ENCODE measurements at regions not wholly inside any gene's neighbourhood (a gene's known extent, or its start where the extent isn't known, plus 50 kb on each side); places are given as distances from the start of the nearest gene placed in this dataset.

DNA sequence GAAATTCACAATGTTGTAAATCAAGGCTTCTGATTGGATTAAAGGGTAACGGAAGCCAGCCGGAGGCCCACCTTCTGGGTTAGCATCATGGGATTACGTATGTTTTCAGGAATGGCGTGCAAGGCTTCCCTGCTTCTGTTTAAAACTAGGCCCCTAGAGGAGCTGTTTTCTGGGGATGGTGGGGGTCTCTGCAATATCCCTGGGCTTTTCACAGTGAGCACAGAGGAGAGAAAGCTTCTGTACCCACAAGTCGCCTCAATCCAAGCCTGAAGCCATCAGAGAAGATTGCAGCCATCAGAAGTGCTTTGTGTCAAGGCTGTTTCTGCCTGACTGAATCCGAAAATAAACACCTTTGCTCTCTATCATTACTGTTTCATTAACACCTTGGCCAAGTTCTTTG, 226.9 kb upstream of the SMIM21 start:
- TF ChIP-seq, protein P1, sequence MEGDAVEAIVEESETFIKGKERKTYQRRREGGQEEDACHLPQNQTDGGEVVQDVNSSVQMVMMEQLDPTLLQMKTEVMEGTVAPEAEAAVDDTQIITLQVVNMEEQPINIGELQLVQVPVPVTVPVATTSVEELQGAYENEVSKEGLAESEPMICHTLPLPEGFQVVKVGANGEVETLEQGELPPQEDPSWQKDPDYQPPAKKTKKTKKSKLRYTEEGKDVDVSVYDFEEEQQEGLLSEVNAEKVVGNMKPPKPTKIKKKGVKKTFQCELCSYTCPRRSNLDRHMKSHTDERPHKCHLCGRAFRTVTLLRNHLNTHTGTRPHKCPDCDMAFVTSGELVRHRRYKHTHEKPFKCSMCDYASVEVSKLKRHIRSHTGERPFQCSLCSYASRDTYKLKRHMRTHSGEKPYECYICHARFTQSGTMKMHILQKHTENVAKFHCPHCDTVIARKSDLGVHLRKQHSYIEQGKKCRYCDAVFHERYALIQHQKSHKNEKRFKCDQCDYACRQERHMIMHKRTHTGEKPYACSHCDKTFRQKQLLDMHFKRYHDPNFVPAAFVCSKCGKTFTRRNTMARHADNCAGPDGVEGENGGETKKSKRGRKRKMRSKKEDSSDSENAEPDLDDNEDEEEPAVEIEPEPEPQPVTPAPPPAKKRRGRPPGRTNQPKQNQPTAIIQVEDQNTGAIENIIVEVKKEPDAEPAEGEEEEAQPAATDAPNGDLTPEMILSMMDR (IDR thresholded peaks at IDR 0.05) = no peak
- TF ChIP-seq POLR2A (IDR thresholded peaks at IDR 0.05) = no peak
